Small intestine (tissue), 7 donors: ENCODE measurements at regions not wholly inside any gene's neighbourhood (a gene's known extent, or its start where the extent isn't known, plus 50 kb on each side); places are given as distances from the start of the nearest gene placed in this dataset.
A peak's percentile ranks its signal among the peaks of the same experiment; 100 is the strongest.

Experiments
- DNase-seq, 2 donors: peaks; one replicate each; pipeline versions ENCODE4 v3.0.0 to v3.0.0-alpha.2; 2013
- FAIRE-seq: peaks from 2 replicates; lab custom pipeline; 2012; peaks lifted over from hg19 to GRCh38; lab: Jason Lieb, UNC
- H3K27ac ChIP-seq, 3 donors: one replicate each; pipeline ENCODE4 v1.5.1; 2013; ENCODE audit warnings: low read length in 2 of 3, mild to moderate bottlenecking in 2 of 3, control low read depth in 1 of 3, inconsistent platforms in 1 of 3, low read depth in 1 of 3, moderate library complexity in 1 of 3
- H3K27me3 ChIP-seq, 3 donors: one replicate each; pipeline ENCODE4 v1.6.1; 2013; ENCODE audit warnings: low read length in 3 of 3, inconsistent platforms in 1 of 3; ENCODE audit not compliant: control insufficient read depth in 3 of 3, insufficient read depth in 3 of 3
- H3K36me3 ChIP-seq, 3 donors: one replicate each; pipeline ENCODE4 v1.6.1; 2013; ENCODE audit warnings: low read length in 3 of 3, inconsistent platforms in 1 of 3, low read depth in 1 of 3, mild to moderate bottlenecking in 1 of 3, moderate library complexity in 1 of 3; ENCODE audit not compliant: control insufficient read depth in 3 of 3, insufficient read depth in 2 of 3
- H3K4me1 ChIP-seq, 3 donors: one replicate each; pipeline ENCODE4 v1.6.1; 2013; ENCODE audit warnings: low read length in 2 of 3, inconsistent platforms in 1 of 3, low read depth in 1 of 3, mild to moderate bottlenecking in 1 of 3, moderate library complexity in 1 of 3; ENCODE audit not compliant: control insufficient read depth in 3 of 3, insufficient read depth in 2 of 3
- H3K4me3 ChIP-seq, 3 donors: one replicate each; pipeline ENCODE4 v1.5.1; 2013; ENCODE audit warnings: low read length in 3 of 3, control low read depth in 1 of 3, inconsistent platforms in 1 of 3, low read depth in 1 of 3, mild to moderate bottlenecking in 1 of 3, moderate library complexity in 1 of 3
- H3K9me3 ChIP-seq, 2 donors: one replicate each; pipeline ENCODE4 v1.6.1; 2013; ENCODE audit warnings: low read depth in 1 of 2, low read length in 1 of 2; ENCODE audit not compliant: control insufficient read depth in 2 of 2, insufficient read depth in 1 of 2
- WGBS, 3 donors: extraction: QIAGEN DNeasy Blood & Tissue Kit; methylation state at CpG; one replicate each; pipeline ENCODE4 v1.1.7; 2013; 5-methylcytosine and 5-hydroxymethylcytosine counted together
- donor health status: healthy with polysubstance abuse.
- donor health status: control.
- donor health status: control.
- donor health status: Bipolar disorder and iron deficiency.
- donor health status: healthy.

GRCh38 chr13:87089391-87089790 lies 581.8 kb upstream of the SLITRK5 start:
- no peaks in the 10 kb centered on the region for H3K4me1 ChIP-seq
- no peak overlapping the region for H3K4me3 ChIP-seq
- H3K9me3 ChIP-seq: no peaks in the 10 kb centered on the region
- H3K27ac ChIP-seq: no peak overlapping the region
- no peak for DNase-seq
- H3K27me3 ChIP-seq: no peaks in the 10 kb centered on the region
- FAIRE-seq: no peak
- 87 to 95% (median 91%) methylated on average over 4 of the region's 4 CpGs for WGBS, 3 donors
- H3K36me3 ChIP-seq: no peaks in the 10 kb centered on the region

DNA sequence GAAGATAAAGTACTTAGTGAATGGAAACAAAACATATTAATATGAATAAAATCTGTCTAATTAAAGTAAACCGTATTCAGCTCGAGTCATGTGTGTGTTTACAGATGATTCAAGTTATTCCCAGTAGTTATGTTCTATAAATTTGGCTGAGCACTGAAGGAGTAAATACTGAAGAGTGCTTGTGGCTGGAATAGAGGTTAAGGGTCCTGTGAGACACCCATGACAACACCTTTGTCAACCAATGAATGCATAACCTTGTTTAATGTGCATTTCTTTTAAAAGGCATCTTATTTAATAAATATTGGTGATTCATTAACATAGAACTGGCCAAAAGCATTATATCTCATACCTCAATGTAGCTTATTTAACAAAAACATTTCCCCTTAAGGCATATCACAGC lies 577.8 kb upstream of the SLITRK5 start:
- no peaks in the 10 kb centered on the region for H3K9me3 ChIP-seq
- no peak overlapping the region for H3K4me3 ChIP-seq
- H3K27ac ChIP-seq: no peak overlapping the region
- H3K4me1 ChIP-seq: no peaks in the 10 kb centered on the region
- WGBS, 3 donors: 53 to 71% (median 68%) methylated on average over 2 of the region's 2 CpGs
- no peak for DNase-seq
- H3K27me3 ChIP-seq: no peaks in the 10 kb centered on the region
- no peak for FAIRE-seq
- H3K36me3 ChIP-seq: no peaks in the 10 kb centered on the region

DNA sequence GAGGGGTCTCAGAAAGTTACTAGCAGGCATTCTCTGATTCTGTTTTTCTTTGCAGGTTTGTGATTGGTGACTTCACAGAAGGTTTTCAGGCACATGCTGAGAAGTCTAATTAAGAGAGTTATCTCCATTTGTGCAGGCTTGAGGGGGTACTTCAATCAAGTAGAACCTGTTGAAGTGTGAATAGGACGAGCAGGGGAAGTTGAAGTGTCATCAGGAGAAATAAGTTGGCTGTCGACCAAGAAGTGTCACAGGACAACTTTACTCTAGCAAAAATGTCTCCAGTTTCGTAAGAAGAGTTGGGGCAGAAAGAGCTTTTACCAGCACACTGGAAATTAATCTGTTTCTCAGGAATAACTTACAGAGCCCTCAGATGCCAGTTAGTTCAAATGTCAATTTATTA lies 576.5 kb upstream of the SLITRK5 start:
- 18 to 25% (median 24%) methylated on average over 3 of the region's 3 CpGs for WGBS, 3 donors
- Histone ChIP-seq H3K27ac (no peak overlapping the region), H3K4me3 (no peak overlapping the region), H3K36me3 (no peaks in the 10 kb centered on the region), H3K4me1 (no peaks in the 10 kb centered on the region), H3K9me3 (no peaks in the 10 kb centered on the region), H3K27me3 (no peaks in the 10 kb centered on the region)
- FAIRE-seq: no peak
- peak in 1 of 2 donors; percentile 0 for DNase-seq

DNA sequence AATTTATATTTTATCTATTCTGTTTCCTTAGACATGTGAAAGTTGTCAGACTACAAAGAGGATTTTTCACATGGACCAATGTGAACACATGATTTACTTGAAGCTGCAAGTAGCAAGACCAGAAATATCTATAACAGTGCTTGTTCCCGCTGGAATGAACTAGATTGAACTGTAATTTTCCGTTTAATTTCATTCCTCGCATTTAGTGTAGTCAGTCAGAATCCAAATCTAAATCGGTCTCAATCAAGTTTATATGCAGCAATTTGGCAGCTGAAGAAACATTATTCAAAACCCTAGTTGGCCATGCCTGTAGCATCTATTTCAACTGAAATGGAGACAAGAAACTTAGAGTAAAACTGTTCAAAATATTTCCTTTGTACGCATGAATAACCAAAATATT lies 570.7 kb upstream of the SLITRK5 start:
- H3K4me1 ChIP-seq: no peaks in the 10 kb centered on the region
- no peaks in the 10 kb centered on the region for H3K36me3 ChIP-seq
- FAIRE-seq (no peak), DNase-seq (no peak)
- H3K9me3 ChIP-seq: no peaks in the 10 kb centered on the region
- no peak overlapping the region for H3K27ac ChIP-seq
- WGBS, 3 donors: 81 to 87% (median 86%) methylated on average over 5 of the region's 5 CpGs
- H3K4me3 ChIP-seq: no peak overlapping the region
- no peaks in the 10 kb centered on the region for H3K27me3 ChIP-seq

- Histone ChIP-seq H3K4me3 (no peak overlapping the region), H3K4me1 (no peaks in the 10 kb centered on the region), H3K27ac (no peak overlapping the region), H3K9me3 (no peaks in the 10 kb centered on the region), H3K27me3 (no peaks in the 10 kb centered on the region), H3K36me3 (no peaks in the 10 kb centered on the region)
- WGBS, 3 donors: 68 to 75% (median 69%) methylated on average over 2 of the region's 2 CpGs
- no peak for FAIRE-seq
- DNase-seq: no peak
Observed at GRCh38 chr13:87107651-87108050, 563.5 kb upstream of the SLITRK5 start.

GRCh38 chr13:87120476-87120875 lies 550.7 kb upstream of the SLITRK5 start:
- Histone ChIP-seq H3K36me3 (no peaks in the 10 kb centered on the region), H3K9me3 (no peaks in the 10 kb centered on the region), H3K4me1 (no peaks in the 10 kb centered on the region), H3K4me3 (no peak overlapping the region), H3K27ac (no peak overlapping the region), H3K27me3 (no peaks in the 10 kb centered on the region)
- FAIRE-seq (peak; percentile 47), DNase-seq (no peak)
- 60 to 63% (median 62%) methylated on average over 2 of the region's 2 CpGs for WGBS, 3 donors

DNA sequence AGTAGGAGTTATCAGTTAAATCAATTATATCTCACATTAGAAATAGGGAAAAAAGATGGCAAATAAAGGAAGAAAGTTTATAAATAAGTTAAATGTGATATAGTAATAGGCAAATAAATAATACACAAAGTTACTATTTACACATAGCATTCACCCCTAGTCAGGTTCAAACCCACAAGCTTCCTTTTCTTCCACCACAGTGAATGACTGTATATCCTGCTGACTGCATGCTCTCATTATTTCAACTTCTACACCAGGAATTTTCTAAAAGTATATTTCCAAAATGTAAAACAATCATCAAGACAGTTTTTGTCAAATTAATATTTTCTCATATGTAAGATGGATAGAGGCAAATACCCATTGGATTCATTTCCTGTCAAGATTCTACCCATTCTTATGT lies 548.6 kb upstream of the SLITRK5 start:
- DNase-seq (no peak), FAIRE-seq (no peak)
- H3K9me3 ChIP-seq: no peaks in the 10 kb centered on the region
- H3K36me3 ChIP-seq: no peaks in the 10 kb centered on the region
- no peak overlapping the region for H3K4me3 ChIP-seq
- H3K4me1 ChIP-seq: no peaks in the 10 kb centered on the region
- H3K27me3 ChIP-seq: no peaks in the 10 kb centered on the region
- H3K27ac ChIP-seq: no peak overlapping the region

GRCh38 chr13:87123987-87124784 lies 547.0 kb upstream of the SLITRK5 start:
- Histone ChIP-seq H3K4me1 (no peaks in the 10 kb centered on the region), H3K36me3 (no peaks in the 10 kb centered on the region), H3K9me3 (no peaks in the 10 kb centered on the region), H3K4me3 (no peak overlapping the region), H3K27ac (no peak overlapping the region), H3K27me3 (no peaks in the 10 kb centered on the region)
- FAIRE-seq (no peak), DNase-seq (no peak)
- WGBS, 3 donors: 53 to 62% (median 53%) methylated on average over 10 of the region's 10 CpGs

DNA sequence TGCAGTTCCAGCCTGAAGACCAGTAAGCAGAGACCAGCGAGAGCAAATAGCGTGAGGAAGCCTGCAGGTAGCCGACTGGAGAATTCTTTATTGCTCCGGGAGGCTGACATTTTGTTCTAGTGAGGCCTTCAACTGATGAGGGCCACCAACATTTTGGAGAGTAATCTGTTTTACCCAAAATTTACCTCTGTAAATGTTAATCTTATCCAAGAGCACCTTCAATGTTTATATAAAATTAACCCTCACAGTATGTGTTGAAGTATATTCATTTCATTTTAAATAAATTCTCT lies 546.4 kb upstream of the SLITRK5 start:
- FAIRE-seq: no peak
- DNase-seq: no peak

More for the DNA sequence above, 546.4 kb upstream of the SLITRK5 start:
- Histone ChIP-seq H3K27ac (no peak overlapping the region), H3K4me3 (no peak overlapping the region), H3K36me3 (no peaks in the 10 kb centered on the region), H3K4me1 (no peaks in the 10 kb centered on the region), H3K9me3 (no peaks in the 10 kb centered on the region), H3K27me3 (no peaks in the 10 kb centered on the region)
- WGBS, 3 donors: 90 to 97% (median 90%) methylated on average over 4 of the region's 4 CpGs
